OCI-LY3 (cell line): ENCODE measurements at regions not wholly inside any gene's neighbourhood (a gene's known extent, or its start where the extent isn't known, plus 50 kb on each side); places are given as distances from the start of the nearest gene placed in this dataset.

Experiments
- H2AFZ ChIP-seq: fragments of 200-600, 300-600 bp; shearing (Covaris generic); 2 replicates; pipeline ENCODE4 v1.6.0; 2014; ENCODE audit warnings: antibody characterized with exemption, low read depth, low read length
- H3K27ac ChIP-seq: fragments of 200-600, 300-600 bp; sonication (generic); 2 replicates; pipeline ENCODE4 v1.5.1; 2014; ENCODE audit warnings: mild to moderate bottlenecking, low read length, moderate library complexity, mixed read lengths
- H3K27me3 ChIP-seq: fragments of 200-600, 300-600 bp; sonication (generic); 2 replicates; pipeline ENCODE4 v1.6.1; 2014; ENCODE audit warnings: low read depth, low read length, mixed read lengths
- H3K36me3 ChIP-seq: fragments of 200-600, 300-600 bp; sonication (generic); replicated peaks from 2 replicates; pipeline ENCODE3; 2014; ENCODE audit warnings: low read depth, low read length, mixed read lengths
- H3K4me1 ChIP-seq: fragments of 300-600, 200-600 bp; sonication (generic); 2 replicates; pipeline ENCODE4 v1.6.1; 2014; ENCODE audit warnings: low read length, mixed read lengths
- H3K4me2 ChIP-seq: fragments of 200-600, 300-600 bp; sonication (generic); 2 replicates; pipeline ENCODE4 v1.6.1; 2014; ENCODE audit warnings: low read length, mixed read lengths
- H3K4me3 ChIP-seq: fragments of 300-600, 200-600 bp; sonication (generic); 2 replicates; pipeline ENCODE4 v1.5.1; 2014; ENCODE audit warnings: antibody characterized with exemption, mild to moderate bottlenecking, low read length, moderate library complexity
- H3K79me2 ChIP-seq: fragments of 300-600, 200-600 bp; shearing (Covaris generic); 2 replicates; pipeline ENCODE4 v1.6.1; 2014; ENCODE audit warnings: mild to moderate bottlenecking, low read length, mixed read lengths
- H3K9ac ChIP-seq: fragments of 300-600, 200-600 bp; shearing (Covaris generic); 2 replicates; pipeline ENCODE4 v1.6.0; 2014; ENCODE audit warnings: mild to moderate bottlenecking, low read length, moderate library complexity
- H3K9me3 ChIP-seq: fragments of 200-600, 300-600 bp; shearing (Covaris generic); 2 replicates; pipeline ENCODE4 v1.6.1; 2014; ENCODE audit warnings: low read length, mixed read lengths; ENCODE audit not compliant: insufficient read depth
- H4K20me1 ChIP-seq: fragments of 200-600, 300-600 bp; sonication (generic); 2 replicates; pipeline ENCODE4 v1.6.1; 2016; ENCODE audit warnings: low read length, mixed read lengths; ENCODE audit not compliant: insufficient read depth
- CTCF ChIP-seq: fragments of 200-600, 300-600 bp; sonication (generic); IDR thresholded peaks from 2 replicates; pipeline ENCODE4 v1.5.1; 2014; ENCODE audit warnings: antibody characterized with exemption, low read length, low read depth
- EZH2phosphoT487 ChIP-seq: fragments of 200-600 bp; shearing (Covaris generic); IDR thresholded peaks from 2 replicates; pipeline ENCODE4 v1.6.1; 2018; ENCODE audit warnings: antibody characterized with exemption, mixed run types, low read depth

GRCh38 chr21:34307991-34308532 lies 55.7 kb upstream of the KCNE2 start:
- Histone ChIP-seq H3K4me2 (no peak overlapping the region), H2AFZ (no peak overlapping the region), H3K27me3 (no peaks in the 10 kb centered on the region), H3K27ac (no peak overlapping the region), H4K20me1 (no peaks in the 10 kb centered on the region), H3K36me3 (no peaks in the 10 kb centered on the region), H3K9ac (no peak overlapping the region), H3K9me3 (no peaks in the 10 kb centered on the region), H3K4me1 (no peaks in the 10 kb centered on the region), H3K79me2 (no peaks in the 10 kb centered on the region), H3K4me3 (no peak overlapping the region)
- TF ChIP-seq EZH2phosphoT487 = no peak
- TF ChIP-seq CTCF = no peak

- Histone ChIP-seq H3K9ac (no peak overlapping the region), H3K4me3 (no peak overlapping the region), H3K27me3 (0 out of 2 replicates have a peak, but pooled peaks cover 2% of the 10 kb centered on the region), H3K4me2 (no peak overlapping the region), H2AFZ (no peak overlapping the region), H3K4me1 (no peaks in the 10 kb centered on the region), H3K27ac (no peak overlapping the region), H3K9me3 (no peaks in the 10 kb centered on the region), H4K20me1 (no peaks in the 10 kb centered on the region), H3K36me3 (no peaks in the 10 kb centered on the region), H3K79me2 (no peaks in the 10 kb centered on the region)
- TF ChIP-seq EZH2phosphoT487 (no peak), CTCF (no peak)
Measured at GRCh38 chr21:34311561-34312330, 52.1 kb upstream of the KCNE2 start.

GRCh38 chr21:34313116-34313515 lies 50.7 kb upstream of the KCNE2 start:
- Histone ChIP-seq H3K4me2 (no peak overlapping the region), H3K27me3 (0 out of 2 replicates have a peak, but pooled peaks cover 2% of the 10 kb centered on the region), H3K4me1 (no peaks in the 10 kb centered on the region), H2AFZ (no peak overlapping the region), H3K4me3 (no peak overlapping the region), H3K27ac (no peak overlapping the region), H3K79me2 (no peaks in the 10 kb centered on the region), H4K20me1 (no peaks in the 10 kb centered on the region), H3K9ac (no peak overlapping the region), H3K9me3 (no peaks in the 10 kb centered on the region), H3K36me3 (no peaks in the 10 kb centered on the region)
- TF ChIP-seq CTCF (no peak), EZH2phosphoT487 (no peak)
